ENCODE measurements at regions not wholly inside any gene's neighbourhood (a gene's known extent, or its start where the extent isn't known, plus 50 kb on each side); places are given as distances from the start of the nearest gene placed in this dataset.

GRCh38 chr17:72255481-72255880, 134.7 kb downstream of the SOX9 start:
- TF ChIP-seq CTCF (IDR thresholded peaks at IDR 0.05): no peak
- no peak for TF ChIP-seq POLR2A (IDR thresholded peaks at IDR 0.05)
